HCT116 (cell line): ENCODE measurements at regions not wholly inside any gene's neighbourhood (a gene's known extent, or its start where the extent isn't known, plus 50 kb on each side); places are given as distances from the start of the nearest gene placed in this dataset.

Source experiments
- POLR2A ChIP-seq: IDR thresholded peaks from 2 replicates; pipeline ENCODE4 v1.7.0; 2011; ENCODE audit warnings: borderline replicate concordance; ENCODE audit not compliant: insufficient read depth, insufficient read length; ENCODE audit errors: extremely low read depth
- RAD21 ChIP-seq: IDR thresholded peaks from 2 replicates; pipeline ENCODE4 v1.6.1; 2012; ENCODE audit warnings: low read depth, mild to moderate bottlenecking
- YY1 ChIP-seq: IDR thresholded peaks from 2 replicates; pipeline ENCODE4 v1.6.1; 2011; ENCODE audit warnings: low read length, low read depth, moderate library complexity, mild to moderate bottlenecking; ENCODE audit not compliant: insufficient replicate concordance; ENCODE audit errors: extremely low read depth

GRCh38 chr21:38142224-38142623 lies 114.6 kb upstream of the KCNJ15 start:
- TF ChIP-seq YY1 (no peak), RAD21 (no peak), POLR2A (no peak)
